Rectal smooth muscle tissue (tissue), 1 donor: ENCODE measurements at regions not wholly inside any gene's neighbourhood (a gene's known extent, or its start where the extent isn't known, plus 50 kb on each side); places are given as distances from the start of the nearest gene placed in this dataset.

Experiments used
- H3K27ac ChIP-seq: one replicate; pipeline ENCODE4 v1.7.0; 2013; ENCODE audit warnings: low read depth, low read length, inconsistent platforms
- H3K27me3 ChIP-seq: one replicate; pipeline ENCODE4 v1.7.0; 2013; ENCODE audit warnings: low read length; ENCODE audit not compliant: control insufficient read depth, insufficient read depth
- H3K36me3 ChIP-seq: one replicate; pipeline ENCODE4 v1.7.0; 2013; ENCODE audit warnings: low read length; ENCODE audit not compliant: control insufficient read depth, insufficient read depth
- H3K4me1 ChIP-seq: one replicate; pipeline ENCODE4 v1.7.0; 2013; ENCODE audit warnings: low read length; ENCODE audit not compliant: control insufficient read depth, insufficient read depth
- H3K4me3 ChIP-seq: one replicate; pipeline ENCODE4 v1.7.0; 2013; ENCODE audit warnings: low read length
- H3K9ac ChIP-seq: one replicate; pipeline ENCODE4 v1.7.0; 2013; ENCODE audit warnings: low read length

DNA sequence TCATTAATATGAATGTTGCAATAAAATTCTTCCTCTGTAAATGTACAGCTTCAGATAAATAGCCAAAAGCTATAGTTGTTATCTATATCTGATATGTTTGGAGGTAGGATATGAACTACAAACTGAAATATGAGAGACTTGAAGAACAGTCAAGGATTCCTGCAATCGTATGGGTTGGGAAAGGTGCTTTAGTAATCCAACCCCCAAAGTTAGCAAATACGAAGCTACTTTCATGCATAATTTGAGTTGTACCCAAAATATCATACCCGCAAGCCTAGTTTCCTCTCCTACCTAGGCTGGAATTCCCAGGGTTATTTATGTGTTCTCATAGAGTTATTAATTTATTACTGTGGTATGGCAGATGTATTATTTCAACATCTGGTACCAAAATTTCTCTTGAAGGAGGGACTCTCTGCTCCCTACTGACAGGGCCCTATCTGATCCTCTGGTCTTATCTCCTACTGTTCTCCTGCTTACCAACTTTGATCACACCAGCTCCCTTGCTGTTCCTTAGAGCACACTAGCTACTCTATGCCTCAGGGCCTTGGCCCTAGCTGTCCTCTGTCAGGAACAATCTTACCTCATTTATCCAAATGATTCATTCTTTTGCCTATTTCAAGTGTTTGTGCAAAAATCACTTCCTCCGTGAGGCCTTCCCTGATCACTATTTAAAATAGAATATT is 140.4 kb upstream of the CCDC54 start:
- H3K4me1 ChIP-seq = peaks cover 7% of the 10 kb centered on the region
- no peak overlapping the region for H3K9ac ChIP-seq
- no peak overlapping the region for H3K4me3 ChIP-seq
- H3K27me3 ChIP-seq = no peaks in the 10 kb centered on the region
- no peaks in the 10 kb centered on the region for H3K36me3 ChIP-seq
- peak overlapping the region; percentile 67 for H3K27ac ChIP-seq

DNA sequence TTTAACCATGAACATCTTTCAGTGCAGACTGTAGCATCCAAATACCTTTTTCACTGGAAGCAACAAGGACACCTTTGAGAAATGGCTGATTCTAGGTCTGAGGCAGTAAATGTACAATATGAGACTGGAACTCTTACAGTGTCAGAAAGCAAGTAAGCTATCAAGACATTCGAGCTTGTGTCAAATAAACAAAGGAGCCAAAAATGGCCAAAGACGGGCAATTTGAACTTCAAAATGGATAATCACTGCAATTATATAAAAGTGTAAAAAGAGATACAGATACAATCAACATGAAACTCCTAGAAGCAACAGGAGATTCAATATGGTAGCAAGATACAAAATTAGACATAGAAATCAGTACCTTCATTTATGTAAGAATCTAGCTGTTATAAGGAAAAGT is 138.5 kb upstream of the CCDC54 start:
- Histone ChIP-seq H3K4me1 (peaks cover 7% of the 10 kb centered on the region), H3K27me3 (no peaks in the 10 kb centered on the region), H3K27ac (no peak overlapping the region), H3K4me3 (no peak overlapping the region), H3K36me3 (no peaks in the 10 kb centered on the region), H3K9ac (no peak overlapping the region)

DNA sequence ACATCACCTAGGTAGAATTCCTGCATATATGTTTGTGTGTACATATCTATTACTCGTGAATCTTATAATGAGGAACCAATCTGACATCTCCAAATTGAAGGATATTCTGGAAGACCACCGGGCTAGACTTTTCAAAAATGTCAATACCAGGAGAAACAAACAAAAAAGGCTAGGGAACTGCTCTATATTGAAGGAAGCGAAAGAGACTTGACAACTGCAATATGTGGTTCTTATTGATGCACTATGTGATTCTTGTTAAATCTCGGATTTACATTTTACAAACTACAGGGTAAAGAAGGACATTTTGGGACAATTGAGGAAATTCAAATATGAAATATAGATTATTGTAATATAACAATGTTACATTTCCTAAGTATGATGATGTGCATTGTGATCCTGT is 137.5 kb upstream of the CCDC54 start:
- H3K4me1 ChIP-seq = peaks cover 7% of the 10 kb centered on the region
- no peak overlapping the region for H3K9ac ChIP-seq
- no peak overlapping the region for H3K27ac ChIP-seq
- H3K27me3 ChIP-seq = no peaks in the 10 kb centered on the region
- H3K4me3 ChIP-seq = no peak overlapping the region
- H3K36me3 ChIP-seq = no peaks in the 10 kb centered on the region

DNA sequence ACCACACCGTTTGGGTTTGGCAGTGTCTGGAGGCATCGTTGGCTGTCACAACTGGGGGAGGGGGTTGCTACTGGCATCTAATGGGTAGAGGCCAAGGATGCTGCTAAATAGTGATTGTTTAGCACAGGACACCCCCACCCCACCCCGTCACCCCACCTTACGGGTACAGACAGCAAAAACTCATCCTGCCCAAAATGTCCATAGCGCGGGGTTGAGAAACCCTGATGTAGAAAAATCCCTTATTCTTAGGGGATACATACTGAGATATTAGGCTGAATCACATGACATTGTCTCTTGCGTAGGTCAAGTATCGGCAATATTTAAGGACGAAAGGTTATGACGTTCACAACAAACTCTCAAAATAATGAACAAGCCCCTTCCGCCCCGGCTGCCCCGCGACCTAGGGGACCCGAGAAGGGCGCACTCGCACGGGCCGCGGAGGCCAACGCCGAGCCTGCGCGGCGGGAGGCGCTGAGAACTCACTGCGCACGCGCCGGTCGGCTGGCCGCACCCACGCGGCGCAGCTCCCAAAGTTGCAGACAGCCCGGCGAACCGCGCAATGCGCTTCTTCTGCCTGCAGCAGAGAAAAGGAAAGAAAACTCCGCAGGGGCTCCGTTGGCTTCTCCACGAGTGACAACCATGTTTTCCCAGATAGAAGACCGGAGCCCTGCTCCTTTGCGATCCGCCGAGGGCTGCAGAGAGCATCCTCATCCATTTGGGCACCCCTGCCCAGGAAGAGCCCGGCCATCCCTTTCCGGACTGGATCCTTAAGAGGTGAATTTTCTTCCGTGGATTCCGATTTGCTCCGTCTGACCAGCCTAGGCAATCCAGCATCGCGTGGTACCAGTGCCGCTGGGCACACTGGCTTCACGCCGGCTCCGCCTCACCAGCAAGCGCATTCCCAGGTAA is 136.8 kb upstream of the CCDC54 start:
- Histone ChIP-seq H3K4me3 (peak overlapping the region; percentile 91), H3K27me3 (no peaks in the 10 kb centered on the region), H3K36me3 (no peaks in the 10 kb centered on the region), H3K27ac (peak overlapping the region; percentile 85), H3K9ac (peak overlapping the region; percentile 47), H3K4me1 (peaks cover 3% of the 10 kb centered on the region)

DNA sequence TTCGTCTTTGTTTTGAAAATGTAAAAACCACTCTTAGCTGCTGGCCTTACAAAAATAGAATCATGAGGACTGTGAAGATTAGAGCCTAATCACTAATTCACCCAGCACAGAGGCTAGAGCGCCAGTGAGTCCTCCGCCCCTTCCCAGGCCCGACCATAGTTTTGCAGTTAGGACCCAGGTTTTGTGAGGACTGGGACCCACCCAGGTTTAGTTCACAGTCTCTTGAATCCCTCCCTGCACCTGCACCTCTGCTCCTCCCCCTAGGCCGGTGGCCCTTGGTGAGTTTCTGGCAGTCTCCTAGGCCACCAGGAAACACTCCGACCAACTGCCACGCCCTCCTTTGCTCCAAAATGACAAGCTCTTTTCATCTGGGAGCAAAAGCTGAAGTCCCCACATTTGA is 136.0 kb upstream of the CCDC54 start:
- H3K4me3 ChIP-seq = peak overlapping the region; percentile 91
- H3K9ac ChIP-seq = peak overlapping the region; percentile 47
- H3K36me3 ChIP-seq = peaks cover 2% of the 10 kb centered on the region
- peak overlapping the region; percentile 85 for H3K27ac ChIP-seq
- peaks cover under 1% of the 10 kb centered on the region for H3K4me1 ChIP-seq
- H3K27me3 ChIP-seq = no peaks in the 10 kb centered on the region

DNA sequence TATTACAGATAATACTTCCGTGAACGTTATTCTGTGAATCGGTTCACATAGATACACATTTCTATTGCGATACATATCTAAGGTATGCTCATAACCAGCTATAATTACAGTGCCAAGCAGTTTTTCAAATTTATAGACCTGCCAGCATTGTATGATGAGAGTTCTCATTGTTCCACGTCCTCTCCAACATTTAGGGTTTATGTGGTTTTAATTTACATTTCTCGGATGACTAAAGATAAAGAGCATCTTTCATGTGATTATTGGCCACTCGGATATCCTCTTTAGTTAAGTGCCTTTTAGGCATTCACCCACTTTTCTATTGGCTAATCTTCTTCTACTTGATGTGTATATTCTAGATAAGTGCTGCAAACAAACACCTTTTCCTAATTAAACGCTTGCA is 134.7 kb upstream of the CCDC54 start:
- no peak overlapping the region for H3K4me3 ChIP-seq
- H3K27ac ChIP-seq = no peak overlapping the region
- H3K36me3 ChIP-seq = peaks cover 4% of the 10 kb centered on the region
- no peaks in the 10 kb centered on the region for H3K27me3 ChIP-seq
- H3K9ac ChIP-seq = no peak overlapping the region
- H3K4me1 ChIP-seq = no peaks in the 10 kb centered on the region

DNA sequence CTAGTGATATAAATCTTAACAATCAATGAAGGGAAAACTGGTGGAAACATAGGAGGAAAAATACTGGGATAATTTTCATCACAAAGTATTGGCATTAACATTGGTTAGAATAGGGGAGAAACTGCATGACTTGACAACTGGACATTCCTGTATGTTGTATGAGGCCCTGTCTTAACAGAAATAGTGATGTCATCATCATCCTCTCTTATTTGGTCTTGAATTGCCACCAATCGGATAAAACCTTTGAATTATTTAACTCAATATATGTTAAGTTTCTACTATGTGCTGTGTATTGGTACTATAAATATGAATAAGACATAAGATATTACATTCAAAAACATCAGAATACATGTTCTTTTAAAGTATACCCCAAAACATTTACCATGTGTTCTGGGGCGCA is 130.1 kb upstream of the CCDC54 start:
- Histone ChIP-seq H3K9ac (no peak overlapping the region), H3K27ac (no peak overlapping the region), H3K4me1 (no peaks in the 10 kb centered on the region), H3K27me3 (no peaks in the 10 kb centered on the region), H3K4me3 (no peak overlapping the region), H3K36me3 (peaks cover 4% of the 10 kb centered on the region)

DNA sequence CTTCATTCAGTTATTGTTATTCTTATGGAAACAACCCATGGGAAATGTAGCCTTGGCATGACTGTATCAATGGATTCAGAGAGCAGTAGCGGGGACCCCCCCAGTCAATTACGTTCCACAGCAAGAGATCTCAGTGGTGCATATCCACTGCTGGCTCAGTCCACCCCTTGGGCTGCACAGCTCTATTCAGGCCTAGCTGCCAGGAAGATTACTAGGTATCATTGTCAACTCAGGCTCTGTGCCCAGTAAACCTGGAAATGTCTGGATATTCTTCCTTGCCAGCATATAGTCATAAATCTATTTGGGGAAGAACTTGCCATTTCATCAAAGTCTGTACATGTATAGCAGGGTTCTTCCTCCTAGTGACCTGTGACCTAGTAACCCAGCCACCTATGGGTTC is 128.1 kb upstream of the CCDC54 start:
- Histone ChIP-seq H3K27me3 (no peaks in the 10 kb centered on the region), H3K9ac (no peak overlapping the region), H3K27ac (no peak overlapping the region)

DNA sequence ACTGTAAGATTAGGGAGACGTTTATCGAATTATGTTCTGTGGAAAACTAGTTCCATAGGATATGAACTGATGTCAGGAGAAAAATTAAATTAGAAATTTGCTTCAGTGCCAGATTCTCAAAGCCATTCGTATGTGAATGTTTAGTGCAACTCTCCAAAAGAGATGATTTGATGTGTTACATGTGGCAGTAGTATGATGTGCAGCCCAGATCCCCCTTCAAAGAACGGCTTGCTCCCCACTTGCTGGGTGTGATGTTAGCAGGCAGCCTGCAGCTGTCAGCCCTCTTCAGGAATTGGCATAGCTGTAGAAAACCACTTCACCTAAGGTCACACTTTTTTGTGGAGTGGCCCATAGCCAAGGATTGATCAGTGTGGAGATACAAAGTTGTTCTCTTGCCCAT is 127.0 kb upstream of the CCDC54 start:
- Histone ChIP-seq H3K4me3 (no peak overlapping the region), H3K27ac (no peak overlapping the region), H3K9ac (no peak overlapping the region), H3K36me3 (peaks cover 4% of the 10 kb centered on the region), H3K4me1 (no peaks in the 10 kb centered on the region), H3K27me3 (no peaks in the 10 kb centered on the region)

More for the DNA sequence above, 128.1 kb upstream of the CCDC54 start:
- no peak overlapping the region for H3K4me3 ChIP-seq
- H3K4me1 ChIP-seq = no peaks in the 10 kb centered on the region
- H3K36me3 ChIP-seq = peaks cover 4% of the 10 kb centered on the region

DNA sequence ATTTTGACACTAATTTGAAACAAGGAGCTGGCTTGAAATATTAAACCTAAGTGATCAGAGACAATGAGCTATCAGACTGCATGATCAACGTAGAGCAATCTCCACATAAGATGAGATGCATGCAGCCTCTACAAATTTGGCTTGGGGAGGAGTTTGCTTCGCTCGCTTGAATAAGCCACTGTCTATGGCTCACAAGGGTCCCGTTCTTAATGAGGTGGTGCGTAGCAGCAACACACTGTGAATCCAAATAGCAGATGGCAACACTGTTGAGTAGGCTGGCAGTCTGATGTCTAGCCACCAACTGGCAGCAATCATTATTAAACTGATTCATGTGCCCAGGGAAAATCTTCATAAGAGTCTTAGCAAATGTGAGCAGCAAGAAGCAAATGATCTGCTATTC is 125.4 kb upstream of the CCDC54 start:
- no peak overlapping the region for H3K27ac ChIP-seq
- H3K36me3 ChIP-seq = no peaks in the 10 kb centered on the region
- no peak overlapping the region for H3K9ac ChIP-seq
- no peak overlapping the region for H3K4me3 ChIP-seq
- no peaks in the 10 kb centered on the region for H3K4me1 ChIP-seq
- H3K27me3 ChIP-seq = no peaks in the 10 kb centered on the region

DNA sequence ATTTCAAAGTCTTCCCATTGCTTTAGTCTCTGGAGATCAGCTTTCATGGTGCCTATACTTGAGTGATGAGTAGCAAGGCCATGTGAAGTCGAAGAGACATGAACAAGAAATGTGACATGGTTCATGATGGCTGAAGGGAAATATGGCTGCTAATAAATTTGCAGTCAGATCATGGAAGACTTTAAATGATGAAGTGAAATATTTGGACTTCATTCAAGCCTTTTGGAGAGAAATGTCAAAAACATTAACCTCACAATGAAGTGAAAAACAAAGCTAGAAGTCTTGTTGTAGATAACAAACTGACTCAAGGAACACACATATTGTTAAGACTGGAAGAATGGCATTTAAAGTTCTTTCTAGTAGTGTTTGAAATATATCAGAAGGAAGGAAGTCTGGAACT is 120.3 kb upstream of the CCDC54 start:
- no peaks in the 10 kb centered on the region for H3K4me1 ChIP-seq
- no peaks in the 10 kb centered on the region for H3K36me3 ChIP-seq
- no peak overlapping the region for H3K27ac ChIP-seq
- H3K27me3 ChIP-seq = no peaks in the 10 kb centered on the region
- H3K4me3 ChIP-seq = no peak overlapping the region
- H3K9ac ChIP-seq = no peak overlapping the region

DNA sequence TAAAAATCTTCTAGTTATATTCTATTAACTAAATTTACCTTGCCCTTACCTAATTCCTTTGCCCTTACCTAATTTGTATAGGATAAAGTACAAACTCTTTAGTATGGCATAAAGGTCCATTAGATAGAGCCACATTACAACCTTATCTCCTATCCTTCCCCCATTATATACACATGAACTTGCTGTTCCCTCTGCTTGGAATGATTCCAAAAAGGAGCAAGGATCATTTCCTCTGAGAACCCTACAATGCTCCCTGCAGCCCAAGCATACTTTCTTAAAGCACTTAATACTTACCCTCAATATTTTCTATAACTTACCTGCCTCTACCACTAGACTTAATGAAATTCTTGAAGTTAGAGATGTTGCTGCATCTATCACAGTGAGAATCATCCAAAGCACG is 118.9 kb upstream of the CCDC54 start:
- Histone ChIP-seq H3K27me3 (no peaks in the 10 kb centered on the region), H3K4me1 (no peaks in the 10 kb centered on the region), H3K36me3 (no peaks in the 10 kb centered on the region), H3K9ac (no peak overlapping the region), H3K27ac (no peak overlapping the region), H3K4me3 (no peak overlapping the region)

DNA sequence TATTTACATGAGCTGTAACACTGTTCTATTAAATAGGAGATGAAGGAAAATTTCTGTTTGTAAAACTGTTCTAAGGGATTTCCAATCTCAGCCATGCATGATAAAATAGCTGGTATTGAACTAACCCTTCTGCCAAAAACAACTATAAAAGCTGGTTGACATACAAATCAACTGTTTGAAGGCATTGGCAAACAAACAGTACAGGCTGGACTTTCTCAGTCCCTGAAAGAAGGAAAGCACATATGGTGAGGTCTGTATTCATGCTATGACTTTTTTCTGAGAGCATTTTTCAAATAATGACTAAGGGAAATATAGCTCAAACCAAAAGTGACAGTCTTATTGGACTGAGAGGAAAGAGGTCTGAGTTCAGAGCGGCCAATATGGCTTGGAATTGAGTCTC is 117.0 kb upstream of the CCDC54 start:
- Histone ChIP-seq H3K9ac (no peak overlapping the region), H3K4me3 (no peak overlapping the region), H3K4me1 (no peaks in the 10 kb centered on the region), H3K27me3 (no peaks in the 10 kb centered on the region), H3K36me3 (no peaks in the 10 kb centered on the region), H3K27ac (no peak overlapping the region)
